Smooth muscle cell (in vitro differentiated cells): ENCODE measurements at regions not wholly inside any gene's neighbourhood (a gene's known extent, or its start where the extent isn't known, plus 50 kb on each side); places are given as distances from the start of the nearest gene placed in this dataset.

ENCODE experiments used
- DNase-seq: peaks from one replicate; lab custom pipeline; 2025; ENCODE audit not compliant: unreplicated experiment; lab: John Stamatoyannopoulos, UW
- H2AFZ ChIP-seq: fragments of 200-600 bp; sonication (generic); 2 replicates; pipeline ENCODE4 v1.6.0; 2016; ENCODE audit warnings: antibody characterized with exemption, low read depth, mild to moderate bottlenecking
- H3F3A ChIP-seq: fragments of 200-600 bp; sonication (generic); 2 replicates; pipeline ENCODE4 v1.6.0; 2017; ENCODE audit warnings: antibody characterized with exemption, low read depth
- H3K27ac ChIP-seq: fragments of 200-600 bp; sonication (generic); 2 replicates; pipeline ENCODE4 v1.5.1; 2016; ENCODE audit warnings: low read depth, mild to moderate bottlenecking
- H3K27me3 ChIP-seq: fragments of 200-600 bp; sonication (generic); 2 replicates; pipeline ENCODE4 v1.6.1; 2016; ENCODE audit warnings: low read depth, mild to moderate bottlenecking
- H3K36me3 ChIP-seq: fragments of 200-600 bp; sonication (generic); 2 replicates; pipeline ENCODE4 v1.5.1; 2016; ENCODE audit warnings: low read depth
- H3K4me1 ChIP-seq: fragments of 200-600 bp; sonication (generic); 2 replicates; pipeline ENCODE4 v1.5.1; 2016; ENCODE audit warnings: low read depth
- H3K4me2 ChIP-seq: fragments of 200-600 bp; sonication (generic); 2 replicates; pipeline ENCODE4 v1.6.0; 2016; ENCODE audit warnings: mild to moderate bottlenecking
- H3K4me3 ChIP-seq: fragments of 200-600 bp; sonication (generic); 2 replicates; pipeline ENCODE4 v1.5.1; 2016; ENCODE audit warnings: mild to moderate bottlenecking
- H3K79me2 ChIP-seq: fragments of 200-600 bp; sonication (generic); 2 replicates; pipeline ENCODE4 v1.6.0; 2016; ENCODE audit warnings: low read depth, mild to moderate bottlenecking
- H3K9ac ChIP-seq: fragments of 200-600 bp; sonication (generic); 2 replicates; pipeline ENCODE4 v1.6.0; 2016; ENCODE audit warnings: low read depth
- H3K9me3 ChIP-seq: fragments of 200-600 bp; sonication (generic); replicated peaks from 2 replicates; pipeline ENCODE4 v1.5.1; 2016; ENCODE audit warnings: low read depth
- H4K20me1 ChIP-seq: fragments of 200-600 bp; sonication (generic); 2 replicates; pipeline ENCODE4 v1.6.0; 2016; ENCODE audit warnings: low read depth
- CTCF ChIP-seq: fragments of 200-600 bp; sonication (generic); IDR thresholded peaks from 2 replicates; pipeline ENCODE4 v1.5.1; 2017; ENCODE audit warnings: borderline replicate concordance, mild to moderate bottlenecking, antibody characterized with exemption; ENCODE audit not compliant: insufficient read depth, poor library complexity, severe bottlenecking
- WGBS: methylation state at CpG from one replicate; pipeline ENCODE4 v1.1.7; 2016; ENCODE audit warnings: low lambda C conversion rate; 5-methylcytosine and 5-hydroxymethylcytosine counted together

- Histone ChIP-seq H3K27me3 (no peaks in the 10 kb centered on the region), H3K36me3 (no peaks in the 10 kb centered on the region), H4K20me1 (no peaks in the 10 kb centered on the region), H3K9me3 (no peaks in the 10 kb centered on the region), H3K4me1 (peaks cover 9% of the 10 kb centered on the region), H2AFZ (no peak overlapping the region), H3K79me2 (no peaks in the 10 kb centered on the region), H3K4me2 (peak overlapping the region; percentile 13), H3K9ac (no peak overlapping the region), H3F3A (no peaks in the 10 kb centered on the region), H3K27ac (peak overlapping the region; percentile 45), H3K4me3 (no peak overlapping the region)
- TF ChIP-seq CTCF = no peak
- DNase-seq = no peak
- WGBS = 93% methylated on average over 3 of the region's 3 CpGs
Observed at GRCh38 chr2:82795446-82795845, 1663.6 kb downstream of the SUCLG1 start.

GRCh38 chr2:82793711-82794435 lies 1665.2 kb downstream of the SUCLG1 start:
- no peaks in the 10 kb centered on the region for H3K79me2 ChIP-seq
- H3F3A ChIP-seq = no peaks in the 10 kb centered on the region
- H3K27me3 ChIP-seq = no peaks in the 10 kb centered on the region
- no peaks in the 10 kb centered on the region for H4K20me1 ChIP-seq
- H3K4me1 ChIP-seq = peaks cover 9% of the 10 kb centered on the region
- no peak overlapping the region for H3K4me2 ChIP-seq
- H3K9ac ChIP-seq = no peak overlapping the region
- no peak for TF ChIP-seq CTCF
- H3K27ac ChIP-seq = no peak overlapping the region
- no peaks in the 10 kb centered on the region for H3K9me3 ChIP-seq
- H3K36me3 ChIP-seq = no peaks in the 10 kb centered on the region
- WGBS = 86% methylated on average over 3 of the region's 3 CpGs
- no peak overlapping the region for H2AFZ ChIP-seq
- DNase-seq = no peak
- no peak overlapping the region for H3K4me3 ChIP-seq

- Histone ChIP-seq H3K4me3 (no peak overlapping the region), H3F3A (no peaks in the 10 kb centered on the region), H3K4me1 (peaks cover 9% of the 10 kb centered on the region), H3K27me3 (no peaks in the 10 kb centered on the region), H3K4me2 (no peak overlapping the region), H3K9ac (no peak overlapping the region), H3K9me3 (no peaks in the 10 kb centered on the region), H2AFZ (no peak overlapping the region), H3K36me3 (no peaks in the 10 kb centered on the region), H3K27ac (no peak overlapping the region), H3K79me2 (no peaks in the 10 kb centered on the region), H4K20me1 (no peaks in the 10 kb centered on the region)
- no peak for DNase-seq
- 92% methylated on average over 5 of the region's 5 CpGs for WGBS
- no peak for TF ChIP-seq CTCF
Observed at GRCh38 chr2:82792316-82792715, 1666.8 kb downstream of the SUCLG1 start.
